Calu3 (cell line): ENCODE measurements at regions not wholly inside any gene's neighbourhood (a gene's known extent, or its start where the extent isn't known, plus 50 kb on each side); places are given as distances from the start of the nearest gene placed in this dataset.

Source experiments
- BruUV-seq: library from RNA; stranded (reverse); fragments of 400-500 nt; replicated peaks from 2 replicates; lab custom pipeline; 2021; lab: Mats Ljungman, UMichigan
- CTCF ChIA-PET: fragments of 300-600 bp; sonication (Branson Sonifier 250); formaldehyde crosslinking; loops from one replicate; lab custom pipeline; 2022; ENCODE audit warnings: antibody characterized with exemption; lab: Charles Lee
- DNase-seq: peaks from one replicate; pipeline ENCODE4 v3.0.0; 2022
- H3K27ac Mint-ChIP-seq: one replicate; pipeline ENCODE4 v1.8.0; 2022; ENCODE audit warnings: mixed read lengths; ENCODE audit not compliant: unreplicated experiment
- H3K27me3 Mint-ChIP-seq: one replicate; pipeline ENCODE4 v1.8.0; 2022; ENCODE audit warnings: mixed read lengths; ENCODE audit not compliant: unreplicated experiment
- H3K36me3 Mint-ChIP-seq: one replicate; pipeline ENCODE4 v1.8.0; 2022; ENCODE audit warnings: mild to moderate bottlenecking, moderate library complexity, mixed read lengths; ENCODE audit not compliant: insufficient read depth, unreplicated experiment
- H3K4me1 Mint-ChIP-seq: one replicate; pipeline ENCODE4 v1.8.0; 2022; ENCODE audit warnings: mild to moderate bottlenecking, low read depth, mixed read lengths; ENCODE audit not compliant: unreplicated experiment
- H3K4me3 Mint-ChIP-seq: one replicate; pipeline ENCODE4 v1.8.0; 2022; ENCODE audit warnings: mild to moderate bottlenecking, low read depth, moderate library complexity, mixed read lengths; ENCODE audit not compliant: unreplicated experiment
- H3K9me3 Mint-ChIP-seq: one replicate; pipeline ENCODE4 v1.8.0; 2022; ENCODE audit warnings: low read depth, mixed read lengths; ENCODE audit not compliant: unreplicated experiment
- CTCF ChIP-seq: fragments of 200-600 bp; IDR thresholded peaks from one replicate; pipeline ENCODE4 v1.8.0; 2022; ENCODE audit warnings: antibody characterized with exemption; ENCODE audit not compliant: unreplicated experiment
- intact Hi-C: fragments of 100-400 bp; cut with micrococcal nuclease; formaldehyde crosslinking; loops from one replicate; pipeline ENCODE4 v1.10.0; 2022; ENCODE audit not compliant: unreplicated experiment

- no peaks in the 10 kb centered on the region for H3K27me3 Mint-ChIP-seq
- CTCF ChIA-PET, result no interaction called here
These were observed 242.4 kb upstream of the SALL3 start for GRCh38 chr18:78737006-78737915.

DNA sequence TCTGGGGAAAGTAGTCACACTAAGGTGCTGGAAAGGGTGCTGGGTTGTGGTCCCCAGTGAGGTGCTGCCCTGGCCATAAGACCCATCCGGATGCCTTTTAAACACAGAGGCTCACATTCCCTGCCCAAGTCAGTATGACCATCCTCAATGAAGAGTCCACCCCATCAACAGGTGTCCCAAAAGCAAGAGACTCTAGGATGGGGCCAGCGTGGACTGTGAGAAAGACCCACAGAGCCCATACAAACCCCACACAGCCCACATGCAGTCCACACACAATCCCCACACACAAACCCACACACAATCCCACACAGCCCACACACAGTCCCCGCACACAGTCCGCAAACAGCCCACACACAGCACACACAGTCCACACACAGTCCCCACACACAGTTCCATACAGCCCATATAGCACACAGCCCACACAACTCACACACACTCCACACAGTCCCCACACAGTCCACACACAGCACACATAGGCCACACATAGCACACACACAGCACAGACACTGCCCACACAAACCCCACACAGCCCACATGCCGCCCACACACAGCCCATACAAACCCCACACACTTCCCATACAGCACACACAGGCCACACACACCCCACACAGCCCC is 241.4 kb upstream of the SALL3 start:
- BruUV-seq, result no TSS peak
- Mint-ChIP-seq H3K4me3 (no peak overlapping the region), H3K27me3 (no peaks in the 10 kb centered on the region), H3K36me3 (no peaks in the 10 kb centered on the region), H3K9me3 (peaks cover 16% of the 10 kb centered on the region), H3K27ac (no peak overlapping the region), H3K4me1 (no peaks in the 10 kb centered on the region)
- no peak for DNase-seq
- no peak for TF ChIP-seq CTCF
- CTCF ChIA-PET, result no interaction called here
- intact Hi-C loops, result no loop called here

More at GRCh38 chr18:78737006-78737915, 242.4 kb upstream of the SALL3 start:
- no peak for TF ChIP-seq CTCF
- Mint-ChIP-seq H3K4me3 (no peak overlapping the region), H3K36me3 (no peaks in the 10 kb centered on the region), H3K4me1 (no peaks in the 10 kb centered on the region), H3K9me3 (peaks cover 16% of the 10 kb centered on the region), H3K27ac (no peak overlapping the region)
- intact Hi-C loops, result no loop called here
- BruUV-seq, result no TSS peak
- no peak for DNase-seq

- BruUV-seq, result no TSS peak
- no peak overlapping the region for H3K27ac Mint-ChIP-seq
- intact Hi-C loops, result no loop called here
- H3K4me3 Mint-ChIP-seq, result no peak overlapping the region
- H3K9me3 Mint-ChIP-seq, result peaks cover 12% of the 10 kb centered on the region
- H3K27me3 Mint-ChIP-seq, result no peaks in the 10 kb centered on the region
- TF ChIP-seq CTCF, result no peak
- CTCF ChIA-PET, result no interaction called here
- DNase-seq, result no peak
- no peaks in the 10 kb centered on the region for H3K36me3 Mint-ChIP-seq
- no peaks in the 10 kb centered on the region for H3K4me1 Mint-ChIP-seq
These were observed 240.5 kb upstream of the SALL3 start for GRCh38 chr18:78739115-78739514.

DNA sequence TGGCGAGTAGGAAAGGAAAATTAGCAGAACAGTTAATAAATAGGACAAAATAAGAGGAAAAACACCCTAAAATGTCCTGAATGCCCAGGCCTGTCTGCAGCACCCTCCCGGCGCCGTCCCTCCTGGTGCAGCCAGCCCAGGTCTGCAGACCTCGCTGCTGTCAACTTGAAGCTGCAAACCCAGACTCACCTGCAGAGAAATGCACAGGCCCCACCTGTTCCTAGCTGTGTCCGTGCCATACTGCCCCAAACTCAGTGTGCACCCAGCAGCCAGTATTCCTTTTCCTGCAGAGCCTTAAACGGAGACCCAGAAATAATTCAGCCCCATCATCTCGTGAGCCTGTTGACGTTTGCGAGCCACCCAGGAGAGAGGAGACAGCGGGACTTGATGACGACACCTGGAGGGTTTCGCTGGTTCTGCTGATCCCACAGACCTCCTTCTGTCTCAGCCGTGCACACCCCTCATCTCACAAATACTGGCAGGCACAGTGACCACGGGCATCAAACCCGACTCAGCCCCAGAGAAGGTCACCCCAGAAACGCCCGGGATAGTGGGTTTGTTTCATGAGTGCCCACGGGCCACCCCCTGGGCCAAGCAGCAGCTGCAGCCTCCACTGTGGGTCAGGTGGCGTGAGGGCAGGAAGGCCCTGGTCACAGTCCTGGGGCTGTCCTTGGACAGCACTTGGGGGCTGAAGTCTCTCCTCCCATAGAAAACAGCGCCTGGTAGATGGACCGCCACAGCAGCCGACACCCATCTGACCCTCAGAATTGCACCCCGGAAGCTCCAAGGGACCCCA is 239.5 kb upstream of the SALL3 start:
- H3K27ac Mint-ChIP-seq, result no peak overlapping the region
- H3K4me3 Mint-ChIP-seq, result no peak overlapping the region
- TF ChIP-seq CTCF, result no peak
- no peak for DNase-seq
- H3K27me3 Mint-ChIP-seq, result no peaks in the 10 kb centered on the region
- BruUV-seq, result no TSS peak
- no peaks in the 10 kb centered on the region for H3K4me1 Mint-ChIP-seq
- peaks cover 12% of the 10 kb centered on the region for H3K9me3 Mint-ChIP-seq
- intact Hi-C loops, result no loop called here
- CTCF ChIA-PET, result no interaction called here
- H3K36me3 Mint-ChIP-seq, result no peaks in the 10 kb centered on the region
